ENCODE measurements at regions not wholly inside any gene's neighbourhood (a gene's known extent, or its start where the extent isn't known, plus 50 kb on each side); places are given as distances from the start of the nearest gene placed in this dataset.

DNA sequence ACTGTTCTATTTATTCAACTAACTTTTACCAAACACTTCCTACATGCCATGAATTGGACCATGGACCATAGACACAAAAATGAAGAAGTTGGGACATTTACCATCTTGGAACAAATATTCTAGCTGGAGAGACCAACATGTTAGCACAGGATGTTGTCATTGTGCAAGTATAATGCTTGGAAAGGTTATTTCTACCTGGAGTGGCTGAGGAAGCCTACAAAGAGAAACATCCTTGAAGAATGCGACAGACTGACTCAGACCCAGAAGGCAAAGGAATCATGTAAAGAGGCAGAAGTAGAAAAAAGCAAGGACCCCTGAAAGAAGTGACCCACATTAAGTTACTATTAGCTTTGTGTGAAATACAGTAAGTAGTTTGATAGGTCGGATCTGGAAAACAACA is 180.9 kb downstream of the SOD2 start (continued):
- TF ChIP-seq ZNF318 (IDR thresholded peaks at IDR 0.05; ENCODE audit: borderline replicate concordance in 1 of 2, low read depth in 1 of 2) (no peak), YBX1 (IDR thresholded peaks at IDR 0.05) (no peak), TARDBP (IDR thresholded peaks at IDR 0.05) (no peak), POLR2H (tag; IDR thresholded peaks at IDR 0.05; ENCODE audit: low read depth) (no peak), NFATC3 (IDR thresholded peaks at IDR 0.05) (no peak), ZNF644 (tag; IDR thresholded peaks at IDR 0.05; ENCODE audit: low read depth) (no peak)

Data from K562 (cell line).